ENCODE measurements at regions not wholly inside any gene's neighbourhood (a gene's known extent, or its start where the extent isn't known, plus 50 kb on each side); places are given as distances from the start of the nearest gene placed in this dataset.

DNA sequence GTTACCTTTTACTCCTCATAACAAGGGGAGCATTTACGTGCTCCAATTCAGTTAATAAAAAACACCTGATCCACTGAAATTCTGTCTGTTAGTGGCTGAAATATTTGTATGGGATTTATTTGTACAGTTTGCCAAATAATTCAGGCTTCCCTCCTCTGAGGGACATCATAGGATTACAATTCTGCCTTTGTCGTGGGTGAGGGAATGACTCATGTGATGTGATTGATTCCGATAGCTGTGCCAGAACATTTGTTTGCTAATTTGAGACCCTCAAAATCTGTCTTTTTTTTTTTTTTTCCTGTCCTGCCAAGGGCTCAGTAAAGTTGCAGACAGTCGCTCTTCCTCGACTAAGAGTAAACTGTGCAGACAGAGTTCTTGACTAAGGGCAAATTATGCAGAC lies 612.6 kb upstream of the CDH2 start:
- dilution Hi-C loops (cut with MboI; ENCODE audit: extremely low pct_ligation_motif_present, low sequenced_read_pairs): no loop called here
- Histone ChIP-seq H3K4me1 (ENCODE audit: control insufficient read depth, extremely low read depth, insufficient read depth, low read length) (peaks cover 17% of the 10 kb centered on the region), H2AFZ (ENCODE audit: control insufficient read depth, low read length) (no peak overlapping the region), H3K27me3 (ENCODE audit: control insufficient read depth, extremely low read depth, insufficient read depth, low read length) (no peaks in the 10 kb centered on the region), H3K36me3 (ENCODE audit: control insufficient read depth in 2 of 2, extremely low read depth in 1 of 2, insufficient read depth in 2 of 2, low read length in 2 of 2) (no peaks in the 10 kb centered on the region), H4K20me1 (ENCODE audit: control insufficient read depth, extremely low read depth, insufficient read depth, low read length) (no peaks in the 10 kb centered on the region), H3K27ac (ENCODE audit: control insufficient read depth, insufficient read depth, low read length) (no peak overlapping the region), H3K9ac (ENCODE audit: control insufficient read depth, extremely low read depth, insufficient read depth, low read length) (no peak overlapping the region), H3K79me2 (ENCODE audit: control insufficient read depth, insufficient read depth, low read length) (no peaks in the 10 kb centered on the region), H3K9me3 (ENCODE audit: control insufficient read depth, low read depth, low read length) (no peaks in the 10 kb centered on the region), H3K9me1 (ENCODE audit: control insufficient read depth, extremely low read depth, insufficient read depth, low read length) (no peaks in the 10 kb centered on the region), H3K4me3 (ENCODE audit: control insufficient read depth in 2 of 3, extremely low read depth in 1 of 3, insufficient read depth in 2 of 3, low read depth in 1 of 3, low read length in 3 of 3) (no peak overlapping the region), H3K4me2 (ENCODE audit: control insufficient read depth, extremely low read depth, insufficient read depth, low read depth, low read length) (no peak overlapping the region)
- FAIRE-seq (no peak), DNase-seq (ENCODE audit: low read depth, low spot score) (no peak)
- TF ChIP-seq, protein P1, sequence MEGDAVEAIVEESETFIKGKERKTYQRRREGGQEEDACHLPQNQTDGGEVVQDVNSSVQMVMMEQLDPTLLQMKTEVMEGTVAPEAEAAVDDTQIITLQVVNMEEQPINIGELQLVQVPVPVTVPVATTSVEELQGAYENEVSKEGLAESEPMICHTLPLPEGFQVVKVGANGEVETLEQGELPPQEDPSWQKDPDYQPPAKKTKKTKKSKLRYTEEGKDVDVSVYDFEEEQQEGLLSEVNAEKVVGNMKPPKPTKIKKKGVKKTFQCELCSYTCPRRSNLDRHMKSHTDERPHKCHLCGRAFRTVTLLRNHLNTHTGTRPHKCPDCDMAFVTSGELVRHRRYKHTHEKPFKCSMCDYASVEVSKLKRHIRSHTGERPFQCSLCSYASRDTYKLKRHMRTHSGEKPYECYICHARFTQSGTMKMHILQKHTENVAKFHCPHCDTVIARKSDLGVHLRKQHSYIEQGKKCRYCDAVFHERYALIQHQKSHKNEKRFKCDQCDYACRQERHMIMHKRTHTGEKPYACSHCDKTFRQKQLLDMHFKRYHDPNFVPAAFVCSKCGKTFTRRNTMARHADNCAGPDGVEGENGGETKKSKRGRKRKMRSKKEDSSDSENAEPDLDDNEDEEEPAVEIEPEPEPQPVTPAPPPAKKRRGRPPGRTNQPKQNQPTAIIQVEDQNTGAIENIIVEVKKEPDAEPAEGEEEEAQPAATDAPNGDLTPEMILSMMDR (optimal IDR thresholded peaks at IDR 0.05 in 1 of 3, IDR thresholded peaks at IDR 0.05 in 1 of 3, conservative IDR thresholded peaks at IDR 0.05 in 1 of 3; ENCODE audit: extremely low read depth in 1 of 3, insufficient read depth in 2 of 3, low read length in 3 of 3): no peak
- no peak for TF ChIP-seq EZH2 (IDR thresholded peaks at IDR 0.05; ENCODE audit: low read length)

DNA sequence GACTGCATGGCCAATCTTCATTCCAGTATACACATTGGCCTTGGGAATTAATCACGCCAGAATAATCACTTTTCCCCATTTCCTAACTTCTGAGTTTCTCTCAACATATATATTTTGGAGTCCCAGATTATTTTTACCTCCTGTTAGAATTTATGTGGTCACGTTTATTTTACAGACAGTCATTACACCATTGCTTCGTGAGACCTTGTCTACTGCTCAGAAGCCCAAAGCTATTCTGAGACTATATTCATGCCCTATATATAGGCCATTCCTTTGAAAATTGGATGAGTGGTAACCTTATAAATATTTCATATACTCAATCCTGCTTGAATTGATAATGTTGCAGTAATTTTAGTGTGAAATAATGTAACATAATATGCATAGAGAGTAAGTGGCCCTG lies 610.0 kb upstream of the CDH2 start:
- Histone ChIP-seq H3K79me2 (ENCODE audit: control insufficient read depth, insufficient read depth, low read length) (no peaks in the 10 kb centered on the region), H3K27me3 (ENCODE audit: control insufficient read depth, extremely low read depth, insufficient read depth, low read length) (no peaks in the 10 kb centered on the region), H3K27ac (ENCODE audit: control insufficient read depth, insufficient read depth, low read length) (no peak overlapping the region), H3K4me2 (ENCODE audit: control insufficient read depth, extremely low read depth, insufficient read depth, low read depth, low read length) (no peak overlapping the region), H3K36me3 (ENCODE audit: control insufficient read depth in 2 of 2, extremely low read depth in 1 of 2, insufficient read depth in 2 of 2, low read length in 2 of 2) (no peaks in the 10 kb centered on the region), H3K4me3 (ENCODE audit: control insufficient read depth in 2 of 3, extremely low read depth in 1 of 3, insufficient read depth in 2 of 3, low read depth in 1 of 3, low read length in 3 of 3) (no peak overlapping the region), H4K20me1 (ENCODE audit: control insufficient read depth, extremely low read depth, insufficient read depth, low read length) (no peaks in the 10 kb centered on the region), H3K9me3 (ENCODE audit: control insufficient read depth, low read depth, low read length) (no peaks in the 10 kb centered on the region), H3K9me1 (ENCODE audit: control insufficient read depth, extremely low read depth, insufficient read depth, low read length) (no peaks in the 10 kb centered on the region), H3K4me1 (ENCODE audit: control insufficient read depth, extremely low read depth, insufficient read depth, low read length) (peaks cover 2% of the 10 kb centered on the region), H2AFZ (ENCODE audit: control insufficient read depth, low read length) (no peak overlapping the region), H3K9ac (ENCODE audit: control insufficient read depth, extremely low read depth, insufficient read depth, low read length) (no peak overlapping the region)
- TF ChIP-seq, protein P1 (optimal IDR thresholded peaks at IDR 0.05 in 1 of 3, IDR thresholded peaks at IDR 0.05 in 1 of 3, conservative IDR thresholded peaks at IDR 0.05 in 1 of 3; ENCODE audit: extremely low read depth in 1 of 3, insufficient read depth in 2 of 3, low read length in 3 of 3): no peak
- no peak for TF ChIP-seq EZH2 (IDR thresholded peaks at IDR 0.05; ENCODE audit: low read length)
- FAIRE-seq (no peak), DNase-seq (ENCODE audit: low read depth, low spot score) (no peak)
- dilution Hi-C loops (cut with MboI; ENCODE audit: extremely low pct_ligation_motif_present, low sequenced_read_pairs): no loop called here

All from keratinocyte (primary cell).